ENCODE measurements at regions not wholly inside any gene's neighbourhood (a gene's known extent, or its start where the extent isn't known, plus 50 kb on each side); places are given as distances from the start of the nearest gene placed in this dataset.

GRCh38 chr1:173100476-173101107 lies 49.9 kb upstream of the TNFSF18 start:
- intact Hi-C loops (cut with DNase I), result no loop called here
- Histone ChIP-seq H3K36me3 (no peaks in the 10 kb centered on the region), H3K4me3 (no peak overlapping the region), H3K4me1 (no peaks in the 10 kb centered on the region), H3K27ac (no peak overlapping the region), H3K27me3 (no peaks in the 10 kb centered on the region), H3K9me3 (peaks cover 0 to 14% (median 6%) of the 10 kb centered on the region in 3 donors)
- 90 to 100% methylated on average over 1 of the region's 1 CpG for WGBS, 2 donors
- TF ChIP-seq CTCF (IDR thresholded peaks at IDR 0.05) (no peak), POLR2A (IDR thresholded peaks at IDR 0.05) (no peak)
- no peak for DNase-seq

All from esophagus squamous epithelium (tissue), 5 donors.